H9 (cell line): ENCODE measurements at regions not wholly inside any gene's neighbourhood (a gene's known extent, or its start where the extent isn't known, plus 50 kb on each side); places are given as distances from the start of the nearest gene placed in this dataset.

Source experiments
- DNase-seq: peaks from one replicate; pipeline ENCODE4 v3.0.0-alpha.2; 2017
- H2AFZ ChIP-seq: one replicate; pipeline ENCODE4 v1.6.1; 2013; ENCODE audit warnings: mild to moderate bottlenecking, low read length, control low read depth, moderate library complexity
- H2AK5ac ChIP-seq: 2 replicates; pipeline ENCODE4 v1.6.1; 2013; ENCODE audit warnings: low read length, control low read depth, mixed read lengths; ENCODE audit not compliant: insufficient read length
- H2BK120ac ChIP-seq: one replicate; pipeline ENCODE4 v1.6.1; 2013; ENCODE audit warnings: low read depth, mild to moderate bottlenecking, low read length, control low read depth, inconsistent platforms; ENCODE audit not compliant: poor library complexity, severe bottlenecking
- H2BK12ac ChIP-seq: 2 replicates; pipeline ENCODE4 v1.6.1; 2013; ENCODE audit warnings: low read length, control low read depth, mixed read lengths, low read depth; ENCODE audit not compliant: insufficient read length
- H2BK15ac ChIP-seq: 2 replicates; pipeline ENCODE4 v1.6.1; 2013; ENCODE audit warnings: low read depth, low read length, control low read depth
- H2BK20ac ChIP-seq: one replicate; pipeline ENCODE4 v1.6.1; 2013; ENCODE audit warnings: low read depth, mild to moderate bottlenecking, low read length, control low read depth, inconsistent platforms; ENCODE audit not compliant: poor library complexity, severe bottlenecking
- H2BK5ac ChIP-seq: 2 replicates; pipeline ENCODE4 v1.6.1; 2013; ENCODE audit warnings: low read length, control low read depth, mixed read lengths; ENCODE audit not compliant: insufficient read length
- H3K14ac ChIP-seq: 2 replicates; pipeline ENCODE4 v1.6.1; 2013; ENCODE audit warnings: low read length, control low read depth; ENCODE audit not compliant: insufficient read depth
- H3K18ac ChIP-seq: 2 replicates; pipeline ENCODE4 v1.6.1; 2013; ENCODE audit warnings: low read depth, mild to moderate bottlenecking, mixed read lengths, low read length, control low read depth; ENCODE audit not compliant: insufficient read length
- H3K23ac ChIP-seq: 2 replicates; pipeline ENCODE4 v1.6.1; 2013; ENCODE audit warnings: low read length, control low read depth, mixed read lengths, low read depth; ENCODE audit not compliant: insufficient read length
- H3K23me2 ChIP-seq: 2 replicates; pipeline ENCODE4 v1.6.1; 2013; ENCODE audit warnings: low read depth, mild to moderate bottlenecking, mixed read lengths, low read length, control low read depth; ENCODE audit not compliant: insufficient read length, poor library complexity, severe bottlenecking
- H3K27ac ChIP-seq: 2 replicates; pipeline ENCODE4 v1.5.1; 2013; ENCODE audit warnings: low read length, control low read depth, mixed read lengths, low read depth; ENCODE audit not compliant: insufficient read length
- H3K27me3 ChIP-seq: 2 replicates; pipeline ENCODE4 v1.6.1; 2013; ENCODE audit warnings: low read length, control low read depth, inconsistent platforms; ENCODE audit not compliant: insufficient read depth
- H3K4ac ChIP-seq: 2 replicates; pipeline ENCODE4 v1.6.1; 2013; ENCODE audit warnings: low read depth, mild to moderate bottlenecking, control low read depth, inconsistent platforms, low read length, moderate library complexity
- H3K4me1 ChIP-seq: 2 replicates; pipeline ENCODE4 v1.6.1; 2013; ENCODE audit warnings: low read length, control low read depth, inconsistent platforms; ENCODE audit not compliant: insufficient read depth
- H3K4me2 ChIP-seq: 2 replicates; pipeline ENCODE4 v1.6.1; 2013; ENCODE audit warnings: low read length, control low read depth, mixed read lengths; ENCODE audit not compliant: insufficient read length, insufficient read depth
- H3K56ac ChIP-seq: 2 replicates; pipeline ENCODE4 v1.6.1; 2013; ENCODE audit warnings: low read depth, mild to moderate bottlenecking, mixed read lengths, low read length, control low read depth; ENCODE audit not compliant: insufficient read length
- H3K79me1 ChIP-seq: 2 replicates; pipeline ENCODE4 v1.6.1; 2013; ENCODE audit warnings: low read depth, mild to moderate bottlenecking, moderate library complexity, low read length, control low read depth, inconsistent platforms; ENCODE audit not compliant: insufficient read depth, poor library complexity, severe bottlenecking
- H3K79me2 ChIP-seq: 2 replicates; pipeline ENCODE4 v1.6.1; 2013; ENCODE audit warnings: low read length, control low read depth, inconsistent platforms; ENCODE audit not compliant: insufficient read depth
- H3K9ac ChIP-seq: 2 replicates; pipeline ENCODE4 v1.6.1; 2013; ENCODE audit warnings: low read length, control low read depth, mixed read lengths; ENCODE audit not compliant: insufficient read length; ENCODE audit errors: extremely low read depth
- H3K9me3 ChIP-seq: one replicate; pipeline ENCODE4 v1.6.1; 2013; ENCODE audit warnings: low read depth, low read length, inconsistent platforms; ENCODE audit not compliant: control insufficient read depth
- H3T11ph ChIP-seq: one replicate; pipeline ENCODE4 v1.6.1; 2013; ENCODE audit warnings: mild to moderate bottlenecking, low read length, control low read depth, inconsistent platforms
- H4K20me1 ChIP-seq: one replicate; pipeline ENCODE4 v1.6.1; 2013; ENCODE audit not compliant: control insufficient read depth, insufficient read length, insufficient read depth
- H4K5ac ChIP-seq: 2 replicates; pipeline ENCODE4 v1.6.1; 2013; ENCODE audit warnings: low read depth, mild to moderate bottlenecking, mixed read lengths, low read length, control low read depth; ENCODE audit not compliant: insufficient read length
- H4K8ac ChIP-seq: replicated peaks from 2 replicates; pipeline ENCODE4 v1.6.1; 2013; ENCODE audit warnings: low read length, control low read depth, mixed read lengths, low read depth; ENCODE audit not compliant: insufficient read length
- H4K91ac ChIP-seq: 2 replicates; pipeline ENCODE4 v1.6.1; 2013; ENCODE audit warnings: low read depth, mild to moderate bottlenecking, moderate library complexity, mixed read lengths, low read length, control low read depth; ENCODE audit not compliant: insufficient read length
- H3K27ac Mint-ChIP-seq, 3 experiments: 2 replicates in 2 of 3; 3 replicates in 1 of 3; pipeline ENCODE4 v1.8.0; 2020 to 2021; ENCODE audit warnings: mixed read lengths in 3 of 3, mild to moderate bottlenecking in 1 of 3, moderate library complexity in 1 of 3
- H3K27me3 Mint-ChIP-seq: 2 replicates; pipeline ENCODE4 v1.8.0; 2021; ENCODE audit warnings: low read depth, mild to moderate bottlenecking, moderate library complexity, mixed read lengths
- H3K36me3 Mint-ChIP-seq, 3 experiments: 2 replicates in 2 of 3; 3 replicates in 1 of 3; pipeline ENCODE4 v1.8.0; 2020 to 2021; ENCODE audit warnings: low read depth in 3 of 3, mixed read lengths in 3 of 3; ENCODE audit not compliant: insufficient read depth in 1 of 3
- H3K4me1 Mint-ChIP-seq, 2 experiments: 2 replicates each; pipeline ENCODE4 v1.8.0; 2020; ENCODE audit warnings: mixed read lengths in 2 of 2
- H3K4me3 Mint-ChIP-seq, 2 experiments: 2 replicates in 1 of 2; 3 replicates in 1 of 2; pipeline ENCODE4 v1.8.0; 2020 to 2021; ENCODE audit warnings: mild to moderate bottlenecking in 2 of 2, mixed read lengths in 2 of 2, moderate library complexity in 1 of 2
- H3K9me3 Mint-ChIP-seq, 2 experiments: 2 replicates in 1 of 2; 3 replicates in 1 of 2; pipeline ENCODE4 v1.8.0; 2020; ENCODE audit warnings: mild to moderate bottlenecking in 2 of 2, mixed read lengths in 2 of 2, moderate library complexity in 1 of 2
- CTCF ChIP-seq: fragments of 200-600 bp; sonication (generic); conservative IDR thresholded peaks from 3 replicates; pipeline ENCODE4 v1.8.0; 2021; ENCODE audit warnings: antibody characterized with exemption, mild to moderate bottlenecking
- WGBS: extraction: QIAGEN DNeasy Blood & Tissue Kit; methylation state at CpG from one replicate; pipeline ENCODE4 v1.1.7; 2013; ENCODE audit warnings: missing lambda C conversion rate, low lambda C conversion rate, mixed read lengths; ENCODE audit not compliant: insufficient read length; ENCODE audit errors: extremely low coverage; 5-methylcytosine and 5-hydroxymethylcytosine counted together

GRCh38 chr7:157079116-157079515, 59.6 kb upstream of the UBE3C start:
- Histone ChIP-seq H3K9ac (no peak overlapping the region), H3T11ph (no peak overlapping the region), H2BK120ac (no peak overlapping the region), H2AFZ (no peak overlapping the region), H3K79me2 (no peaks in the 10 kb centered on the region), H2BK15ac (no peak overlapping the region), H2BK20ac (no peak overlapping the region), H3K18ac (no peak overlapping the region), H3K79me1 (no peaks in the 10 kb centered on the region), H2BK5ac (no peak overlapping the region), H3K4me1 (no peaks in the 10 kb centered on the region), H3K23ac (no peak overlapping the region), H3K9me3 (no peaks in the 10 kb centered on the region), H3K4ac (no peak overlapping the region), H3K27me3 (peaks cover 2% of the 10 kb centered on the region; the same call in 1 of the 2 replicates), H2BK12ac (no peak overlapping the region), H3K14ac (no peak overlapping the region), H3K23me2 (peaks cover 9% of the 10 kb centered on the region), H4K91ac (no peak overlapping the region), H3K56ac (no peak overlapping the region), H4K8ac (no peak overlapping the region), H4K20me1 (no peaks in the 10 kb centered on the region), H4K5ac (no peak overlapping the region), H2AK5ac (no peak overlapping the region), H3K4me2 (no peak overlapping the region), H3K27ac (no peak overlapping the region)
- Mint-ChIP-seq H3K9me3 (peaks cover 8 to 17% of the 10 kb centered on the region in 2 experiments), H3K27me3 (peaks cover 68% of the 10 kb centered on the region), H3K4me3 (no peak overlapping the region), H3K36me3 (peaks cover 0 to 5% (median 4%) of the 10 kb centered on the region in 3 experiments; a peak in 4 of 7 replicates), H3K4me1 (peaks cover 8 to 12% of the 10 kb centered on the region in 2 experiments; a peak in 2 of 4 replicates), H3K27ac (no peak overlapping the region)
- no peak for TF ChIP-seq CTCF
- no CpG with 5 or more reads among the region's 7 CpGs for WGBS
- no peak for DNase-seq
